ENCODE measurements at regions not wholly inside any gene's neighbourhood (a gene's known extent, or its start where the extent isn't known, plus 50 kb on each side); places are given as distances from the start of the nearest gene placed in this dataset.
"Not testable (repeated sequence)": the region's sequence is repeated elsewhere in the genome, so short reads cannot be mapped to it uniquely, and the experiment has no call there.

- no peak for DNase-seq
Measured at GRCh38 chr10:55224007-55224781, 423.2 kb upstream of the PCDH15 start.

DNA sequence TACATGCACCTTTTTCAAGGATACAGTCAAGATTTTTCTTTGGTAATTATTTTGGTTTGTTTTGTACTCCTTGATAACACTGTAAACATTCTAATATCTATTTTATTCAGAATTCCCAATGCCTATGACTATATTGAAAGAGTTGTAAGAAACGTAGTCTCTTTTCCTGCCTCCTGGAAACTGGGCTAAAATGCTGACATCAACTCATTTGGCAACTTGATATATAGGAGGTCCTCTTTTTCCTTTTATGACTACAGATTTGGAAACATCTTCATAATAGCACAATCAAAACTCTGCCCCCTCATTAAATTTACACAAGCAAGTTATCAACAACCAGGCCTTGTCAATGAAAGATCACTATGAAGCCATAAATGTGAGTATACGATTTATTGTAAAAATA, 422.3 kb upstream of the PCDH15 start:
- DNase-seq, result no peak

DNA sequence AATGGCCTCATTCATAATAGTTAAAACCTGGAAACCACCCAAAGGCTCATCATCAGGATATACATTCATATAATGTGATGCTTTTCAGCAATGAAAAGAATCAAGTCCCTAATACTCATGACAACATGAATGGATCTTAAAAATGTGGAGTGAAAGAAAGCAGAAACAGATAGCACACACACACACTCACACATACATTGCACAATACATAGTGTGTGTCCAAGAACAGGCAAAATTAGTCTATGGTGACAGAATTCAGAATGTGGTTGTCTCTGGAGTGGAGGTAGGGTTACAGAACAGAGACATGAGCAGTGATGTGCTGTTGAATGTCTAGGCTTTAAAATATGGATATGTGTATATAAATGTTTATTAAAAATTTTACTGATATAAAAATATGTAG, 419.9 kb upstream of the PCDH15 start:
- no peak for DNase-seq

DNA sequence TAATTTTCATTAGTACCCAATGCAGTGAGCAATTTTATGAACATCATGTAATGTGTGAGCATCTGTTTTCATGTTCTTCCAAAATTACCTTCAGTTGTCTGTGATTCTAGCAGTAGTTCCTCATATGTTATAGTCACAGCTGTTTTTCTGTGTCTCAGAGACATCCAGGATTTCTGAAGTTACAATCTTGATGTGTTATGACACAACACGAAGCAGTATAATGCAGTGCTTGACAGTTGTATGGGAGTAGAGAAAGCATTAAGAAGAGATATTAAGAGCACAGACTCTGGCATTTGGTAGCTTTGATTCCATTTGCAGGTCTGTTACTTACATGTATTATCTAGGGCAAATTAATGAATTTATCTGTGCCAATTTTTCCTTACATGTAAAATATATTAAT, 414.7 kb upstream of the PCDH15 start:
- no peak for DNase-seq

- no peak for DNase-seq
Measured at GRCh38 chr10:55214608-55215007, 413.6 kb upstream of the PCDH15 start.

DNA sequence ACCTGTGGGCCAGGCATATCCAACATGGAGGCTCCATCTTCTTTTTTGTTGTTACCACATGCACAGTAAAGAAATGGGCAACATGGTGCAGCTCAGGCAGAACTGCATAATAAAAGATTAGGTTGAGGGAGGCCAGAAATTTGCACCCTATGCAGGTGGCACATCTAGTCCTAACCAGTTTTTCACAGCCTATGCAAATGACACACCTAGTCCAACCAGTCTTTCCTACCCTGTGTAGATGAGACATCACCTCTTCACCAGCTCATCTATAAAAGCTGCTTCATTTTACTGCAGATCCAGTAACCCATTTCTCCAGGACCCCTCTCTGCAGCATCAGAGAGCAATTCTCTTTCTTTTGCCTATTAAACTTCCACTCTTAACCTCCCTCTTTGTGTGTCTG, 411.0 kb upstream of the PCDH15 start:
- no peak for DNase-seq

GRCh38 chr10:55203874-55204273, 402.8 kb upstream of the PCDH15 start:
- DNase-seq, result no peak

GRCh38 chr10:55203319-55203718, 402.3 kb upstream of the PCDH15 start:
- no peak for DNase-seq

- no peak for DNase-seq
Measured at GRCh38 chr10:55200020-55200419, 399.0 kb upstream of the PCDH15 start.

DNA sequence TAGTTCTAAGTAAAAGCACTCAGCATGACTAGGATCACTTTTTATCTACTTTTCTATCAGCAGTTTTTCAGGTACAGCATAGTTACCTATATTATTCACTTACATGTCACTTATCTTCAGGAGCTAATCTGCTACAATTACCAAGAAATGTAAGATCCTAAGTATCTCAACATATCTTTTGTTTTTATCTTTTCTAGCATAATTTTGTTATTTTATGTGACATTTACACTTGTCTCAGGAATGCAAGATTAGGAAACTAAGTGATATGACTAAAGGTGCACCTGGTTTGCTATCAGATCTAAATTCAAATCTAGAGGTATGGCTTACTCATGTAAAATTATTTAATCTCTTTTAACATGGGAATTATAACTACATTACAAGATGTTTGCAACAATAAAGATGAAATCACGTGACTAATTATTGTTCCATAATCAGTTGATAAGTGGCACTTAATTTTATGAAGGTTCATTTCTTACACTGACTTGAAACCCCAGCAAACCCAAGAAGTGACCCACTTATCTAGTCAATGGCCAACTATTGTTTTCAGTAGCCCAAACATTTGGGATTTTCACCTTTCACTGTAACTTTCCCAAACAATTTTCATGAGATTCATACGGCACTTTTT, 390.3 kb upstream of the PCDH15 start:
- DNase-seq, result no peak

DNA sequence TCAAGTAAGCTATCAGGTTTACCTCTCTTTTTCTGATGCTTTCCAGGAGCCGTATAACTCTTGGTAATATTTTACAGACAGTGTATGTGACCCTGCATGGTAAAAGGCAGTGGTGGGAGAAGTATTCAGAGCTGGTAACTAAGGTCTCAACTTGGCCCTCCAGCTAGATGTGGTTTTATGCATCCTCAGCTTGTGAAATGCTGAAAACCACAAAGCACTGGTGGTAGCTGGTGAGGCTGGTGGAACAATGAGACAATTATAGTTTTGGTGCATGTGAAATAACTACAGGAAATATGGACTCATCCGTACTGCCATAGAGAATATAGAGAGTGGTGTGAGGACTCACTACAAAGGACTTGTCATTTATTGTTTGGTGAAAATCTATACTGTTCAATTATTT, 383.0 kb upstream of the PCDH15 start:
- no peak for DNase-seq

GRCh38 chr10:55180357-55180756, 379.3 kb upstream of the PCDH15 start:
- DNase-seq, result no peak

- no peak for DNase-seq
Measured at GRCh38 chr10:55174419-55174818, 373.4 kb upstream of the PCDH15 start.

DNA sequence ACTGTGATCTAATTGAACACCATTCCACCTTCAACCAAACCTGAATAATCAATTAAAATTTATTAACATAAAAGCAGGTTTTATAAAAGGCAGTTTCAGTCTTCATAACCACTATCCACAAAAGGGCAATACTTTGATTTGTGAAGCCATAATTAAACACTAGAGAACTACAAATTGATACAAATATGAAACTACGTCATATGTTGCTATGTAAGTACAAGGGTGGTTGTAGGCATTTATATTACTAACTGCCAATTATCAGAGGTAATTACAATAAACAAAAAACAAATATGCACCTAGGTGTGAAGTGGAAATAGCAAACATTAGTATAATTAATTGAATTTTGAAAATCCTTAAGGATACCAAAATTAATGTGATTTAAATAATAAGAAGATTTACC, 368.5 kb upstream of the PCDH15 start:
- DNase-seq, result no peak

DNA sequence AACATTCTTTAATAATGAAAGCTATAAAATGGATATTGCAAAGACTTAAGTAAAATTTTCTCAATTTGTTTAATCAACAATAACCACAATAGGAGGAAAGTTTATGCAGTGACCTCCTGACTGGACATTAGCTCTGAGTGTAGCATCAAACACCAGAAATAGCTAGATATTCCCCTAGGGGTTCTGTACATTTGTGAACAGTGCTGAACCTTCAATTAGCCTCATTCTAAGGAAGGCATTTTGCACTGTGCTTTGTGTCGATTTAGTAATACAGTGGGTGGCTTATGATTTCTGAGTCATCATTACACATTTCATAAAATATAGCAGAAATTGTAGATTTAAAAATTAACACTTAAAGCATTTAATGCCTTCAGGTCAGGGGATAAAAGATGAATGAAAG, 367.3 kb upstream of the PCDH15 start:
- no peak for DNase-seq

DNA sequence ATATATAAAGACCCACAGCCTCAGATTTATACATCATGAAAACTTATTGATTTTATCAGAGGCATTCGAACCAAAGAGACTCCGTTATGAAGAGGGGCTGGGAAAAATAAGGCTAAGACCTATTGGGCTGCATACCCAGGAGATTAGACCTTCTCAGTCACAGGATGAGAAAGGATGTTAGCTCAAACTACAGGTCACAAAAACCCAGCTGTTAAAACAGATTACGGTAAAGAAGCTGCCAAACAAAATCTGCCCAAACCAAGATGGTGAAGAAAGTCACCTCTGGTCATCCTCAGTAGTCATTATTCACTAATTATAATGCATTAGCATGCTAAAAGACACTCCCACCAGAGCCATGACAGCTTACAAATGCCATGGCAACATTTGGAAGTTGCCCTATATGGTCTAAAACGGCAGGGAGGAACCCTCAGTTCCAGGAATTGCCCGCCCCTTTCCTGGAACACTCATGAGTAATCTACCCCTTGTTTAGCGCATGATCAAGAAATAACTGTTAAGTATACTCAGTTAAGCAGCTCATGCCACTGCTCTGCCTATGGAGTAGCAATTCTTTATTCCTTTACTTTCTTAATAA, 362.5 kb upstream of the PCDH15 start:
- DNase-seq, result no peak

- not testable (repeated sequence) for DNase-seq
Measured at GRCh38 chr10:55162321-55162720, 361.3 kb upstream of the PCDH15 start.

- DNase-seq, result no peak
Measured at GRCh38 chr10:55160655-55161283, 359.7 kb upstream of the PCDH15 start.

DNA sequence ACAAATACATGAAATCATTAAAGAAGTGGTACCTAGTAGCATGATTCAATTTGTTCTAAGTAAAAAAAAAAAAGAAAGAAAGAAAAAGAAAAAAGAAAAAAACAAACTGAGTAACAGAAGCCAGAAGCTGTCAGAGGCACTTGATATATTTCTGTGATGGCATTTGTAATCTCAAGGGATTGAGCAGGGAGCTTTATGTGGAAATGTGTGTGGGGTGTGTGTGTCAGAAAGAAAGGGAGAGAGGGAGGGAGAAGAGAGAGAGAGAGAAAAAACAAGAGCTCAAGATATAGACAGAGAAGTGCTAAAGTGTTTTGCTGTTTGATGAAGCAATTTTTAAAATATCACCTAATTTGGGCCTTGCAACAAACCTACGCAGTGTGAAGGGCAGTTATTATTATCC, 357.6 kb upstream of the PCDH15 start:
- no peak for DNase-seq

- no peak for DNase-seq
Measured at GRCh38 chr10:55146032-55146431, 345.0 kb upstream of the PCDH15 start.

GRCh38 chr10:55144001-55144400, 343.0 kb upstream of the PCDH15 start:
- no peak for DNase-seq

DNA sequence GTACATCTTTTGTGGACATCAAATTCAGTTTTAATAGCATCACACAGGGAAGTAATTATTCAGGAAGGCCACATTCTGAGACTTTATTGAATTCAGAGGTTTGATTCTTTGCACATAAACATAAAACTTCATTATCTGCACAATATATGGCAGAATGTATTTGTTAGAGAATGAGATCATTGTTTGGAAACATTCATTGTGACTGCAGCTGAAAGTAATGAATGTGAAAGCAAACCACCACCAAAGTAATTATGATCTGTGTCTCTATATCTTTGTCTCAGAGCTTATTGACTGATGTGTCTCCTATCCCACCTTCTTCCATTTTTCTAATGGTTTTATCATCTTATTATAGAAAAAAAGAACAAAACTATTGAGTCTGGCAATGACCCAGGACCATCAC, 340.9 kb upstream of the PCDH15 start:
- DNase-seq, result no peak

DNA sequence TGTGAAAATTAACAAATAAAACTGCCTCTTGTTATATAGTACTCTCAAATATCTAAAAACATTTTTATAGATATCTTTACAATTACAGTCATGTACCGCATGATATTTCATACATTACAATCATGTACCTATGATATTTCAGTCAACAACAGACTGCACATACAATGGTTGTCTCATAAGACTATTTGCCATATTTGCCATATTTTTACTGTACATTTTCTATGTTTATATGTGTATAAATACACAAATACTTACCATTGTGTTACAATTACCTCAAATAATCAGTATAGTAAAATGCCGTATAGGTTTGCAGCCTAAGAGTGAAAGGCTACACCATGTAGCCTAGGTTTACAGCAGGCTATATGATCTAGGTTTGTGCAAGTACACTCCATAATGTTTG, 336.0 kb upstream of the PCDH15 start:
- DNase-seq, result no peak

- DNase-seq, result no peak
Measured at GRCh38 chr10:55104738-55105137, 303.7 kb upstream of the PCDH15 start.

Measured in left hindlimb (tissue), 1 donor.